Inferior parietal cortex (tissue), 1 donor: ENCODE measurements at regions not wholly inside any gene's neighbourhood (a gene's known extent, or its start where the extent isn't known, plus 50 kb on each side); places are given as distances from the start of the nearest gene placed in this dataset.

Experiments
- DNase-seq: peaks from one replicate; pipeline ENCODE4 v3.0.0-alpha.2; 2016; ENCODE audit errors: extremely low spot score

- DNase-seq, result no peak
Observed at GRCh38 chr9:1267141-1267570, 217.0 kb downstream of the DMRT2 start.

- no peak for DNase-seq
Observed at GRCh38 chr9:1267581-1267980, 217.4 kb downstream of the DMRT2 start.

GRCh38 chr9:1269533-1270315, 219.6 kb downstream of the DMRT2 start:
- DNase-seq, result no peak

- DNase-seq, result no peak
Observed at GRCh38 chr9:1271367-1271766, 221.2 kb downstream of the DMRT2 start.

- no peak for DNase-seq
Observed at GRCh38 chr9:1271786-1272185, 221.6 kb downstream of the DMRT2 start.

- DNase-seq, result no peak
Observed at GRCh38 chr9:1272488-1272887, 222.3 kb downstream of the DMRT2 start.

- DNase-seq, result no peak
Observed at GRCh38 chr9:1273859-1274258, 223.7 kb downstream of the DMRT2 start.

GRCh38 chr9:1274334-1274733, 224.2 kb downstream of the DMRT2 start:
- DNase-seq, result no peak

GRCh38 chr9:1276474-1276873, 226.3 kb downstream of the DMRT2 start:
- no peak for DNase-seq

GRCh38 chr9:1284727-1285126, 234.6 kb downstream of the DMRT2 start:
- no peak for DNase-seq

- DNase-seq, result no peak
Observed at GRCh38 chr9:1285526-1285925, 235.4 kb downstream of the DMRT2 start.

- DNase-seq, result no peak
Observed at GRCh38 chr9:1292384-1292783, 242.2 kb downstream of the DMRT2 start.

- no peak for DNase-seq
Observed at GRCh38 chr9:1294641-1295258, 244.6 kb downstream of the DMRT2 start.

GRCh38 chr9:1296331-1296730, 246.2 kb downstream of the DMRT2 start:
- no peak for DNase-seq

- DNase-seq, result no peak
Observed at GRCh38 chr9:1298046-1298445, 247.9 kb downstream of the DMRT2 start.

GRCh38 chr9:1300941-1301340, 250.8 kb downstream of the DMRT2 start:
- no peak for DNase-seq

GRCh38 chr9:1303932-1304331, 253.8 kb downstream of the DMRT2 start:
- no peak for DNase-seq

- DNase-seq, result no peak
Observed at GRCh38 chr9:1311462-1312042, 261.4 kb downstream of the DMRT2 start.

- DNase-seq, result no peak
Observed at GRCh38 chr9:1319436-1319835, 269.3 kb downstream of the DMRT2 start.

GRCh38 chr9:1320051-1320557, 269.9 kb downstream of the DMRT2 start:
- no peak for DNase-seq

GRCh38 chr9:1320607-1321195, 270.5 kb downstream of the DMRT2 start:
- no peak for DNase-seq

GRCh38 chr9:1327467-1327866, 277.3 kb downstream of the DMRT2 start:
- DNase-seq, result no peak

GRCh38 chr9:1328341-1328740, 278.2 kb downstream of the DMRT2 start:
- DNase-seq, result no peak
